PC-3 (cell line): ENCODE measurements at regions not wholly inside any gene's neighbourhood (a gene's known extent, or its start where the extent isn't known, plus 50 kb on each side); places are given as distances from the start of the nearest gene placed in this dataset.

Source experiments
- ATAC-seq: fragments of 200-7000 bp; cut with Tn5 transposase; 2 replicates; pipeline ENCODE4 v1.9.1; 2020; ENCODE audit warnings: mild to moderate bottlenecking, moderate library complexity
- BruUV-seq: library from RNA; stranded (reverse); fragments of 400-500 nt; replicated peaks from 2 replicates; lab custom pipeline; 2021; lab: Mats Ljungman, UMichigan
- CTCF ChIA-PET: fragments of 300-600 bp; sonication (Branson Sonifier 250); formaldehyde crosslinking; loops from one replicate; lab custom pipeline; 2022; ENCODE audit warnings: antibody characterized with exemption; lab: Charles Lee
- POLR2A ChIA-PET: fragments of 300-600 bp; sonication (Branson Sonifier 250); formaldehyde crosslinking; loops from one replicate; lab custom pipeline; 2022; ENCODE audit warnings: antibody characterized with exemption; ENCODE audit not compliant: unreplicated experiment; lab: Charles Lee
- DNase-seq: peaks from one replicate; pipeline ENCODE4 v3.0.0-alpha.2; 2015
- H2AFZ ChIP-seq: fragments of 300-600 bp; sonication (generic); 2 replicates; pipeline ENCODE4 v1.6.0; 2016; ENCODE audit warnings: antibody characterized with exemption, low read length
- H3F3A ChIP-seq: fragments of 300-600 bp; sonication (generic); one replicate; pipeline ENCODE4 v1.6.0; 2017; ENCODE audit warnings: antibody characterized with exemption, low read length, control low read depth, mild to moderate bottlenecking; ENCODE audit not compliant: unreplicated experiment
- H3K27ac ChIP-seq: fragments of 300-600 bp; sonication (generic); 2 replicates; pipeline ENCODE4 v1.5.1; 2016; ENCODE audit warnings: mild to moderate bottlenecking, low read length
- H3K27me3 ChIP-seq: fragments of 300-600 bp; sonication (generic); 2 replicates; pipeline ENCODE4 v1.6.1; 2016; ENCODE audit warnings: low read length, mixed read lengths
- H3K36me3 ChIP-seq: fragments of 300-600 bp; sonication (generic); 2 replicates; pipeline ENCODE4 v1.6.1; 2016; ENCODE audit warnings: low read depth, mixed run types, low read length, mixed read lengths
- H3K4me1 ChIP-seq: fragments of 300-600 bp; sonication (generic); 2 replicates; pipeline ENCODE4 v1.5.1; 2016; ENCODE audit warnings: low read length; ENCODE audit not compliant: insufficient read depth
- H3K4me2 ChIP-seq: fragments of 300-600 bp; sonication (generic); 2 replicates; pipeline ENCODE4 v1.6.0; 2016; ENCODE audit warnings: low read length
- H3K4me3 ChIP-seq: fragments of 300-600 bp; sonication (generic); 2 replicates; pipeline ENCODE4 v1.5.1; 2016; ENCODE audit warnings: mild to moderate bottlenecking, low read length, mixed read lengths
- H3K79me2 ChIP-seq: fragments of 300-600 bp; sonication (generic); 2 replicates; pipeline ENCODE4 v1.6.1; 2017; ENCODE audit warnings: low read length, mixed read lengths
- H3K9ac ChIP-seq: fragments of 300-600 bp; sonication (generic); 2 replicates; pipeline ENCODE4 v1.6.0; 2016; ENCODE audit warnings: mild to moderate bottlenecking, low read length
- H3K9me2 ChIP-seq: fragments of 300-600 bp; sonication (generic); replicated peaks from 2 replicates; pipeline ENCODE4 v1.6.1; 2016; ENCODE audit warnings: mixed run types, low read length, mixed read lengths
- H3K9me3 ChIP-seq: fragments of 300-600 bp; sonication (generic); 2 replicates; pipeline ENCODE4 v1.6.1; 2016; ENCODE audit warnings: low read length, mixed read lengths
- H4K20me1 ChIP-seq: fragments of 300-600 bp; sonication (generic); 2 replicates; pipeline ENCODE4 v1.6.1; 2016; ENCODE audit warnings: low read length, mixed read lengths
- EZH2 ChIP-seq: fragments of 300-600 bp; sonication (generic); IDR thresholded peaks from one replicate; pipeline ENCODE4 v1.6.1; 2017; ENCODE audit warnings: antibody characterized with exemption, mild to moderate bottlenecking, low read length; ENCODE audit not compliant: unreplicated experiment
- EZH2phosphoT487 ChIP-seq: fragments of 300-600 bp; sonication (generic); IDR thresholded peaks from 2 replicates; pipeline ENCODE4 v1.6.1; 2018; ENCODE audit warnings: mild to moderate bottlenecking, antibody characterized with exemption, low read length, borderline replicate concordance
- intact Hi-C: fragments of 100-400 bp; cut with micrococcal nuclease; formaldehyde crosslinking; loops from 2 replicates; pipeline ENCODE4 v1.9.0; 2023
- TF ChIP-seq, protein P1 (sequence below): fragments of 300-600 bp; sonication (generic); conservative IDR thresholded peaks from 2 replicates; pipeline ENCODE4 v1.5.1; 2017; ENCODE audit warnings: antibody characterized with exemption, low read depth, mild to moderate bottlenecking, low read length

DNA sequence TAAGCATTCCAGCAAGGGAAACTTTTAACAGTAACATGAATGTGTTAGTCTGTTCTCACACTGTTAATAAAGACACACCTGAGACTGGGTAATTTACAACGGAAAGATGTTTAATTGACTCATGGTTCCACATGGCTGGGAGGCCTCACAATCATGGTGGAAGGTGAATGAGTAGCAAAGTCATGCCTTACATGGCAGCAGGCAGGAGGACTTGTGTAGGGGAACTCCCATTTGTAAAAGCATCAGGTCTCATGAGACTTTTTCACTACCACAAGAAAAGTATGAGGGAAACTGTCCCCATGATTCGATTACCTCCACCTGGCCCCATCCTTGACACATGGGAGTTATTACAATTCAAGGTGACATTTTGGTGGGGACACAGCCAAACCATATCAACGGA is 168.3 kb downstream of the PAH start:
- Histone ChIP-seq H3K4me3 (no peak overlapping the region), H3K4me2 (no peak overlapping the region), H3K9me2 (no peaks in the 10 kb centered on the region), H3K9ac (no peak overlapping the region), H3K27ac (no peak overlapping the region), H3K79me2 (no peaks in the 10 kb centered on the region), H3K4me1 (no peaks in the 10 kb centered on the region), H3F3A (no peaks in the 10 kb centered on the region), H3K27me3 (no peaks in the 10 kb centered on the region), H4K20me1 (no peaks in the 10 kb centered on the region), H3K36me3 (no peaks in the 10 kb centered on the region), H2AFZ (no peak overlapping the region), H3K9me3 (no peaks in the 10 kb centered on the region)
- intact Hi-C loops, result no loop called here
- ChIA-PET CTCF (no interaction called here), POLR2A (no interaction called here)
- TF ChIP-seq, protein P1, sequence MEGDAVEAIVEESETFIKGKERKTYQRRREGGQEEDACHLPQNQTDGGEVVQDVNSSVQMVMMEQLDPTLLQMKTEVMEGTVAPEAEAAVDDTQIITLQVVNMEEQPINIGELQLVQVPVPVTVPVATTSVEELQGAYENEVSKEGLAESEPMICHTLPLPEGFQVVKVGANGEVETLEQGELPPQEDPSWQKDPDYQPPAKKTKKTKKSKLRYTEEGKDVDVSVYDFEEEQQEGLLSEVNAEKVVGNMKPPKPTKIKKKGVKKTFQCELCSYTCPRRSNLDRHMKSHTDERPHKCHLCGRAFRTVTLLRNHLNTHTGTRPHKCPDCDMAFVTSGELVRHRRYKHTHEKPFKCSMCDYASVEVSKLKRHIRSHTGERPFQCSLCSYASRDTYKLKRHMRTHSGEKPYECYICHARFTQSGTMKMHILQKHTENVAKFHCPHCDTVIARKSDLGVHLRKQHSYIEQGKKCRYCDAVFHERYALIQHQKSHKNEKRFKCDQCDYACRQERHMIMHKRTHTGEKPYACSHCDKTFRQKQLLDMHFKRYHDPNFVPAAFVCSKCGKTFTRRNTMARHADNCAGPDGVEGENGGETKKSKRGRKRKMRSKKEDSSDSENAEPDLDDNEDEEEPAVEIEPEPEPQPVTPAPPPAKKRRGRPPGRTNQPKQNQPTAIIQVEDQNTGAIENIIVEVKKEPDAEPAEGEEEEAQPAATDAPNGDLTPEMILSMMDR, result no peak
- TF ChIP-seq EZH2 (no peak), EZH2phosphoT487 (no peak)
- DNase-seq (no peak), ATAC-seq (no peak)
- no TSS peak for BruUV-seq

DNA sequence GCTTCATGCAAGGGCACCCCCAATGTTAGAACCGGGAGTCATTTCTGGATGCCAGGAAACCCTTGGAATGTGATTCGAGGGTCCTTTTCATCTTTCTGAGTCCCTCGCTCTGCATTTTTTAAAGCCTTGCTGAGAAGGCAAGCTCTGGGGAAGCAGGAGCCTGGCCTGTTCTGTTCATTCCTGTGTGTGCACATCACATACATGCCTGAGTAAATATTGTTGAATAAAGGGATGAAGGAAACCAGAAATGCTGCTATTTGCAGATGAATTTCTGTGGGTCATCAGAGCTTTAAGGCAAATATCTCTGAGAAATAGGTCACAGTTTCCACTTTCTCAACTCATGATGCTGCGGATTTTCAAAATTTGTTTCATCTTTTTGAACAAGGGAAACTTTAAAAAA is 170.1 kb downstream of the PAH start:
- no TSS peak for BruUV-seq
- intact Hi-C loops, result no loop called here
- H3K9me2 ChIP-seq, result no peaks in the 10 kb centered on the region
- no peaks in the 10 kb centered on the region for H3K4me1 ChIP-seq
- ChIA-PET CTCF (no interaction called here), POLR2A (no interaction called here)
- no peak overlapping the region for H3K27ac ChIP-seq
- no peak overlapping the region for H2AFZ ChIP-seq
- ATAC-seq (no peak), DNase-seq (no peak)
- no peaks in the 10 kb centered on the region for H3K27me3 ChIP-seq
- no peaks in the 10 kb centered on the region for H4K20me1 ChIP-seq
- no peaks in the 10 kb centered on the region for H3K9me3 ChIP-seq
- no peak for TF ChIP-seq EZH2
- TF ChIP-seq, protein P1, result no peak
- no peak for TF ChIP-seq EZH2phosphoT487
- no peak overlapping the region for H3K9ac ChIP-seq
- H3F3A ChIP-seq, result no peaks in the 10 kb centered on the region
- H3K79me2 ChIP-seq, result no peaks in the 10 kb centered on the region
- no peaks in the 10 kb centered on the region for H3K36me3 ChIP-seq
- no peak overlapping the region for H3K4me3 ChIP-seq
- no peak overlapping the region for H3K4me2 ChIP-seq

DNA sequence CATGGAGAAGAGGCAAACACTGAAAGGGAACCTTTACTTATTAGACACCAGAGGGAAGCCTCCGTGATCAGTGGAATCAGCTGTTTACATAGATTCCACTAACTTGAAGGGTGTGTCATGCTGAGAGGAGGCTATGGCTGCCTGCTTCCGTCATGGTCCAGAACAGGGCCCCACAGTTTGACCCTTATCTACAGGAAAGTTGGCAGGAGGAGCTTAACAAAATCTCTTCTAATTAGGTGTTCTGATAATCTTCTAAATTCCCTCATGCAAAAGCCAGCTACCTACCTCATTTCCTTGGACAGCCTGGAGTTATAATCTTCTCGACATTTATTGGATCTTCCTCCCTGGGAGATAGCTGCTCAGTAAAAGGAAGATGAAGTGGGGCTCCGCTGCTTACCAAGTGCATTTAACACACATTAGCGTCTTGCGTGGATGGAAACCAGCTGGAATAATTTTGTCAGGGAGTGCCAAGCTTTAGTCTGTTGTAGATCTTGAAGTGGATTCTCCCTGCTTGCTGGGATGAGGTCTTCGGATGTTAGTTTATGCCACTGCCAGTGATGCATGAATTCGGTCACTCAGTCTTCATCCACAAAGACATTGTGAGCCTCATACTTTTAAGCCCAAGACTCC is 171.0 kb downstream of the PAH start:
- BruUV-seq, result no TSS peak
- Histone ChIP-seq H3K79me2 (no peaks in the 10 kb centered on the region), H3K9me2 (no peaks in the 10 kb centered on the region), H3K27ac (no peak overlapping the region), H3K4me3 (no peak overlapping the region), H4K20me1 (no peaks in the 10 kb centered on the region), H3K36me3 (no peaks in the 10 kb centered on the region), H3K4me2 (no peak overlapping the region), H2AFZ (no peak overlapping the region), H3K9me3 (no peaks in the 10 kb centered on the region), H3F3A (no peaks in the 10 kb centered on the region), H3K4me1 (no peaks in the 10 kb centered on the region), H3K27me3 (no peaks in the 10 kb centered on the region), H3K9ac (no peak overlapping the region)
- DNase-seq (no peak), ATAC-seq (no peak)
- ChIA-PET POLR2A (no interaction called here), CTCF (no interaction called here)
- intact Hi-C loops, result no loop called here
- TF ChIP-seq EZH2phosphoT487, result no peak
- TF ChIP-seq, protein P1, result no peak
- no peak for TF ChIP-seq EZH2
